Kidney (tissue), 13 donors: ENCODE measurements at regions not wholly inside any gene's neighbourhood (a gene's known extent, or its start where the extent isn't known, plus 50 kb on each side); places are given as distances from the start of the nearest gene placed in this dataset.

Source experiments
- DNase-seq, 5 donors: peaks; one replicate each; pipeline ENCODE4 v3.0.0-alpha.2; 2013 to 2020
- FAIRE-seq: peaks from 2 replicates; lab custom pipeline; 2012; peaks lifted over from hg19 to GRCh38; lab: Jason Lieb, UNC
- H3K27ac ChIP-seq, 2 donors: one replicate each; pipeline ENCODE4 v1.7.0; 2013; ENCODE audit warnings: low read depth in 2 of 2, low read length in 2 of 2, inconsistent platforms in 1 of 2
- H3K27me3 ChIP-seq: one replicate; pipeline ENCODE4 v1.7.1; 2013; ENCODE audit warnings: low read length, inconsistent platforms; ENCODE audit not compliant: control insufficient read depth, insufficient read depth
- H3K36me3 ChIP-seq, 3 donors: one replicate each; pipeline versions ENCODE4 v1.7.0 to v1.7.1; 2013; ENCODE audit warnings: low read length in 3 of 3, control low read depth in 1 of 3, inconsistent platforms in 1 of 3; ENCODE audit not compliant: insufficient read depth in 3 of 3, control insufficient read depth in 2 of 3
- H3K4me1 ChIP-seq, 3 donors: one replicate each; pipeline versions ENCODE4 v1.7.0 to v1.7.1; 2013; ENCODE audit warnings: low read length in 3 of 3, inconsistent platforms in 1 of 3, low read depth in 1 of 3; ENCODE audit not compliant: control insufficient read depth in 2 of 3, insufficient read depth in 2 of 3
- H3K4me3 ChIP-seq, 3 donors: one replicate each; pipeline versions ENCODE4 v1.7.0 to v1.8.1; 2013; ENCODE audit warnings: low read length in 3 of 3, control low read depth in 1 of 3, inconsistent platforms in 1 of 3
- H3K9ac ChIP-seq, 3 donors: one replicate each; pipeline versions ENCODE4 v1.7.0 to v1.7.1; 2013; ENCODE audit warnings: low read length in 3 of 3, control low read depth in 1 of 3, inconsistent platforms in 1 of 3
- H3K9me3 ChIP-seq, 3 donors: one replicate each; pipeline versions ENCODE4 v1.7.0 to v1.7.1; 2013; ENCODE audit warnings: low read length in 3 of 3, control low read depth in 1 of 3, inconsistent platforms in 1 of 3; ENCODE audit not compliant: control insufficient read depth in 2 of 3, insufficient read depth in 1 of 3
- CTCF ChIP-seq: IDR thresholded peaks from 3 replicates; pipeline ENCODE4 v1.5.1; 2012; ENCODE audit warnings: mild to moderate bottlenecking, moderate library complexity, borderline replicate concordance; ENCODE audit not compliant: insufficient read depth; ENCODE audit errors: extremely low read depth
- intact Hi-C: fragments of 100-400 bp; cut with DNase I; formaldehyde crosslinking; loops from one replicate; pipeline ENCODE4 v1.11.1; 2022
- donor health status: control.
- donor health status: control.
- donor health status: control.
- donor health status: control.
- donor health status: control.
- donor health status: DM: yes; HTN: yes; CAD: no.
- donor health status: Normal renal cell carcinoma (clear cell type).

GRCh38 chr21:27265949-27266348 lies 299.1 kb upstream of the ADAMTS5 start:
- no peaks in the 10 kb centered on the region for H3K36me3 ChIP-seq
- H3K27me3 ChIP-seq, result no peaks in the 10 kb centered on the region
- no peak overlapping the region for H3K27ac ChIP-seq
- DNase-seq, result no peak
- no peaks in the 10 kb centered on the region for H3K9me3 ChIP-seq
- no peak overlapping the region for H3K9ac ChIP-seq
- intact Hi-C loops, result no loop called here
- H3K4me3 ChIP-seq, result no peak overlapping the region
- FAIRE-seq, result no peak
- no peak for TF ChIP-seq CTCF
- H3K4me1 ChIP-seq, result no peaks in the 10 kb centered on the region

- FAIRE-seq, result no peak
Measured at GRCh38 chr21:27265492-27265891, 298.6 kb upstream of the ADAMTS5 start.

GRCh38 chr21:27261676-27262075 lies 294.8 kb upstream of the ADAMTS5 start:
- no peaks in the 10 kb centered on the region for H3K27me3 ChIP-seq
- TF ChIP-seq CTCF, result no peak
- H3K9me3 ChIP-seq, result no peaks in the 10 kb centered on the region
- H3K9ac ChIP-seq, result no peak overlapping the region
- intact Hi-C loops, result no loop called here
- no peak overlapping the region for H3K4me3 ChIP-seq
- H3K36me3 ChIP-seq, result no peaks in the 10 kb centered on the region
- DNase-seq (no peak), FAIRE-seq (no peak)
- H3K4me1 ChIP-seq, result no peaks in the 10 kb centered on the region
- no peak overlapping the region for H3K27ac ChIP-seq

More at GRCh38 chr21:27265492-27265891, 298.6 kb upstream of the ADAMTS5 start:
- Histone ChIP-seq H3K27ac (no peak overlapping the region), H3K9ac (no peak overlapping the region), H3K27me3 (no peaks in the 10 kb centered on the region), H3K4me3 (no peak overlapping the region), H3K36me3 (no peaks in the 10 kb centered on the region), H3K4me1 (no peaks in the 10 kb centered on the region), H3K9me3 (no peaks in the 10 kb centered on the region)
- DNase-seq, result no peak
- no peak for TF ChIP-seq CTCF
- intact Hi-C loops, result no loop called here

GRCh38 chr21:27260728-27261127 lies 293.8 kb upstream of the ADAMTS5 start:
- intact Hi-C loops, result no loop called here
- no peak for DNase-seq

More at GRCh38 chr21:27260728-27261127, 293.8 kb upstream of the ADAMTS5 start:
- H3K36me3 ChIP-seq, result no peaks in the 10 kb centered on the region
- no peak overlapping the region for H3K9ac ChIP-seq
- TF ChIP-seq CTCF, result no peak
- no peaks in the 10 kb centered on the region for H3K9me3 ChIP-seq
- H3K27ac ChIP-seq, result no peak overlapping the region
- no peak overlapping the region for H3K4me3 ChIP-seq
- H3K27me3 ChIP-seq, result no peaks in the 10 kb centered on the region
- FAIRE-seq, result no peak
- H3K4me1 ChIP-seq, result no peaks in the 10 kb centered on the region
